ENCODE measurements at regions not wholly inside any gene's neighbourhood (a gene's known extent, or its start where the extent isn't known, plus 50 kb on each side); places are given as distances from the start of the nearest gene placed in this dataset.

DNA sequence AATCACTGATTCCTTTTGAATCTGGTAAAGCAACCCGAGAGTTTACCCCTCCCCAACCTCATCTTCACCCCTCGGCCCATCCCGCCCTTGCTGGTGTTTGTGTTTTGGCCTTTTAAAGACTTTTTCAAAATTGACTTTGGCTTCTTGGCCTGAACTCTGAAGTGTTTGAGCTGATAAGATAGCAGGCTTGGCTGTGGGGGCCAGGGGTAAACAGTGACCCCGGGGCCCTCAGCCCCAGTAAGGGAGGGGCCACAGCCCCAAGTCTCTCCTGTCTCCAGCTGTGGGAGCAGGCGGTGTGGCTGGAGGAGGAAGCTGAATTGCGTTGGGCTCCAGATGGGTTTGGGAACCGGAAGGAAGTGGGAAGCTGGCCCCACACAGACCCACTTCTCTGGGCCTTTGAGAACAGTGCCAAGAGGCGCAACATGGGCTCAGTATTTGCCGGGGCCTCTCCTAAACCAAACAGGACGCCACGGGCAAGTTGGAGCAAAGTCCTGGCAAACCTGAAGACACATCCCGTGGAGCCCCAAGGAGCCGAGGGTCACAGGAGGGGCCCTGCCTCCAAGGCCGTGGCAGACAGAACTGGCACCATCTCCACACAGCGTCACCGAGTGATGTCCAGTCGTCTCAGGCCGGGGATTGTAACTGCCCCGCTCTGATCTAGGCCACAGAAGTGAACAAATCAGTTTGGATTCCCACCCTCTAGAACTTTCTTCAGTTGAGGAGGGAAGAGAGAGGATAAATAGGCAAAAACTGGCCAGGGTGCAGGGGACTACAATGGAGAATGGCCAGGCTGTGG, 54.3 kb upstream of the PTPN1 start:
- TF ChIP-seq EZH2 (IDR thresholded peaks at IDR 0.05; ENCODE audit: low read length, unreplicated experiment) (no peak), EZH2phosphoT487 (IDR thresholded peaks at IDR 0.05; ENCODE audit: borderline replicate concordance, low read length) (no peak)
- TF ChIP-seq, protein P1, sequence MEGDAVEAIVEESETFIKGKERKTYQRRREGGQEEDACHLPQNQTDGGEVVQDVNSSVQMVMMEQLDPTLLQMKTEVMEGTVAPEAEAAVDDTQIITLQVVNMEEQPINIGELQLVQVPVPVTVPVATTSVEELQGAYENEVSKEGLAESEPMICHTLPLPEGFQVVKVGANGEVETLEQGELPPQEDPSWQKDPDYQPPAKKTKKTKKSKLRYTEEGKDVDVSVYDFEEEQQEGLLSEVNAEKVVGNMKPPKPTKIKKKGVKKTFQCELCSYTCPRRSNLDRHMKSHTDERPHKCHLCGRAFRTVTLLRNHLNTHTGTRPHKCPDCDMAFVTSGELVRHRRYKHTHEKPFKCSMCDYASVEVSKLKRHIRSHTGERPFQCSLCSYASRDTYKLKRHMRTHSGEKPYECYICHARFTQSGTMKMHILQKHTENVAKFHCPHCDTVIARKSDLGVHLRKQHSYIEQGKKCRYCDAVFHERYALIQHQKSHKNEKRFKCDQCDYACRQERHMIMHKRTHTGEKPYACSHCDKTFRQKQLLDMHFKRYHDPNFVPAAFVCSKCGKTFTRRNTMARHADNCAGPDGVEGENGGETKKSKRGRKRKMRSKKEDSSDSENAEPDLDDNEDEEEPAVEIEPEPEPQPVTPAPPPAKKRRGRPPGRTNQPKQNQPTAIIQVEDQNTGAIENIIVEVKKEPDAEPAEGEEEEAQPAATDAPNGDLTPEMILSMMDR (conservative IDR thresholded peaks at IDR 0.05; ENCODE audit: low read depth, low read length): no peak
